ENCODE measurements at regions not wholly inside any gene's neighbourhood (a gene's known extent, or its start where the extent isn't known, plus 50 kb on each side); places are given as distances from the start of the nearest gene placed in this dataset.

DNA sequence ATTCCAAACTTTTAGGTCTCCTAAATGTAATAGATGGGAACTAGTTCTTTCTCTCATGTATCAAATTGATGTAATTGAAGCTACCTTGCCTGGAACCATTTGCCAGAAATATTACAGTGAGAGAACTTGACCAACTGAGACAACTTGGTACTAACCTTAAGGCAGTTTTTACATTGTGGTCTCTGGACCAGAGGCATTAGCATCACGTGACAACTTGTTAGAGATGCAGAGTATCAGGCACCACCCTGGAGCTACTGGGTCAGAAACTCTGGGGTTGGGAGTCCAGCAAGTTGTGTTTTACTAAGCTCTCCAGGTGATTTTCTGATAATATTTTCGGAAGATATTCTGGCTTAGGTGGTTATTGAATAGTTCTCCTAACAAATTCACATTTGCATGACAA is 982.1 kb upstream of the SLC35B3 start:
- no peak overlapping the region for H3K14ac ChIP-seq (ENCODE audit: insufficient read depth, low read length)
- no peaks in the 10 kb centered on the region for H3K9me3 ChIP-seq (ENCODE audit: control insufficient read depth, low read depth, low read length)
- H3T11ph ChIP-seq (ENCODE audit: low read length), result no peak overlapping the region
- no peaks in the 10 kb centered on the region for H3K79me2 ChIP-seq (ENCODE audit: insufficient read depth, low read length)
- no peak overlapping the region for H4K91ac ChIP-seq (ENCODE audit: insufficient read length, low read depth, low read length)
- no peaks in the 10 kb centered on the region for H3K27me3 ChIP-seq (ENCODE audit: insufficient read depth, low read length)
- H4K20me1 ChIP-seq (ENCODE audit: control insufficient read depth, insufficient read depth, insufficient read length), result no peaks in the 10 kb centered on the region
- Mint-ChIP-seq H3K27ac (no peak overlapping the region), H3K4me3 (no peak overlapping the region), H3K27me3 (ENCODE audit: low read depth) (no peaks in the 10 kb centered on the region), H3K4me1 (no peaks in the 10 kb centered on the region), H3K9me3 (no peaks in the 10 kb centered on the region; a peak in 1 of 5 replicates), H3K36me3 (ENCODE audit: insufficient read depth in 1 of 3, low read depth in 3 of 3) (no peaks in the 10 kb centered on the region; a peak in 2 of 7 replicates)
- H3K9ac ChIP-seq (ENCODE audit: extremely low read depth, insufficient read length, low read length), result no peak overlapping the region
- no peak overlapping the region for H2AK5ac ChIP-seq (ENCODE audit: insufficient read length, low read length)
- no peak overlapping the region for H2BK120ac ChIP-seq (ENCODE audit: low read depth, low read length, poor library complexity, severe bottlenecking)
- TF ChIP-seq, protein P1, sequence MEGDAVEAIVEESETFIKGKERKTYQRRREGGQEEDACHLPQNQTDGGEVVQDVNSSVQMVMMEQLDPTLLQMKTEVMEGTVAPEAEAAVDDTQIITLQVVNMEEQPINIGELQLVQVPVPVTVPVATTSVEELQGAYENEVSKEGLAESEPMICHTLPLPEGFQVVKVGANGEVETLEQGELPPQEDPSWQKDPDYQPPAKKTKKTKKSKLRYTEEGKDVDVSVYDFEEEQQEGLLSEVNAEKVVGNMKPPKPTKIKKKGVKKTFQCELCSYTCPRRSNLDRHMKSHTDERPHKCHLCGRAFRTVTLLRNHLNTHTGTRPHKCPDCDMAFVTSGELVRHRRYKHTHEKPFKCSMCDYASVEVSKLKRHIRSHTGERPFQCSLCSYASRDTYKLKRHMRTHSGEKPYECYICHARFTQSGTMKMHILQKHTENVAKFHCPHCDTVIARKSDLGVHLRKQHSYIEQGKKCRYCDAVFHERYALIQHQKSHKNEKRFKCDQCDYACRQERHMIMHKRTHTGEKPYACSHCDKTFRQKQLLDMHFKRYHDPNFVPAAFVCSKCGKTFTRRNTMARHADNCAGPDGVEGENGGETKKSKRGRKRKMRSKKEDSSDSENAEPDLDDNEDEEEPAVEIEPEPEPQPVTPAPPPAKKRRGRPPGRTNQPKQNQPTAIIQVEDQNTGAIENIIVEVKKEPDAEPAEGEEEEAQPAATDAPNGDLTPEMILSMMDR (conservative IDR thresholded peaks at IDR 0.05), result no peak
- no peak overlapping the region for H2BK20ac ChIP-seq (ENCODE audit: low read depth, low read length, poor library complexity, severe bottlenecking)
- H2AFZ ChIP-seq (ENCODE audit: low read length), result no peak overlapping the region
- H3K79me1 ChIP-seq (ENCODE audit: insufficient read depth, low read depth, low read length, poor library complexity, severe bottlenecking), result no peaks in the 10 kb centered on the region
- no peak overlapping the region for H4K5ac ChIP-seq (ENCODE audit: insufficient read length, low read depth, low read length)
- H3K27ac ChIP-seq (ENCODE audit: insufficient read length, low read depth, low read length), result no peak overlapping the region
- no peak overlapping the region for H2BK15ac ChIP-seq (ENCODE audit: low read depth, low read length)
- H3K4ac ChIP-seq (ENCODE audit: low read depth, low read length), result no peak overlapping the region
- H3K23me2 ChIP-seq (ENCODE audit: insufficient read length, low read depth, low read length, poor library complexity, severe bottlenecking), result no peaks in the 10 kb centered on the region
- H2BK5ac ChIP-seq (ENCODE audit: insufficient read length, low read length), result no peak overlapping the region
- H3K56ac ChIP-seq (ENCODE audit: insufficient read length, low read depth, low read length), result no peak overlapping the region
- H4K8ac ChIP-seq (replicated peaks; ENCODE audit: insufficient read length, low read depth, low read length), result no peak overlapping the region
- no peak overlapping the region for H3K23ac ChIP-seq (ENCODE audit: insufficient read length, low read depth, low read length)
- H3K4me2 ChIP-seq (ENCODE audit: insufficient read depth, insufficient read length, low read length), result no peak overlapping the region
- no peak overlapping the region for H3K18ac ChIP-seq (ENCODE audit: insufficient read length, low read depth, low read length)
- DNase-seq, result no peak
- H3K4me1 ChIP-seq (ENCODE audit: insufficient read depth, low read length), result no peaks in the 10 kb centered on the region
- no peak overlapping the region for H2BK12ac ChIP-seq (ENCODE audit: insufficient read length, low read depth, low read length)
- no CpG with 5 or more reads among the region's 2 CpGs for WGBS (ENCODE audit: extremely low coverage, insufficient read length, low lambda C conversion rate)

Measured in H9 (cell line).